CD14-positive monocyte (primary cell): ENCODE measurements at regions not wholly inside any gene's neighbourhood (a gene's known extent, or its start where the extent isn't known, plus 50 kb on each side); places are given as distances from the start of the nearest gene placed in this dataset.

Experiments used
- DNase-seq, 3 donors: peaks; one replicate each; pipeline ENCODE4 v3.0.0-alpha.2; 2011 to 2022
- H2AFZ ChIP-seq: 2 replicates; pipeline ENCODE4 v1.6.0; 2012; ENCODE audit warnings: mild to moderate bottlenecking, low read depth, low read length, inconsistent platforms; ENCODE audit not compliant: insufficient read depth, poor library complexity, severe bottlenecking
- H3K27ac ChIP-seq, 2 donors: 1 replicate in 1 of 2; 2 replicates in 1 of 2; pipeline ENCODE4 v1.5.1; 2012 to 2013; ENCODE audit warnings: low read length in 2 of 2, control low read depth in 1 of 2, inconsistent platforms in 1 of 2, low read depth in 1 of 2, mild to moderate bottlenecking in 1 of 2
- H3K27me3 ChIP-seq, 2 donors: one replicate each; pipeline versions ENCODE4 v1.6.0 to v1.6.1; 2011 to 2013; ENCODE audit warnings: low read length in 2 of 2; ENCODE audit not compliant: control insufficient read depth in 2 of 2, insufficient read depth in 2 of 2
- H3K36me3 ChIP-seq, 2 donors: replicated peaks in 1 of 2; 1 replicate in 1 of 2; 2 replicates in 1 of 2; pipeline versions ENCODE4 v1.5.1 to v1.6.1; 2012 to 2013; ENCODE audit warnings: low read length in 2 of 2, control low read depth in 1 of 2, inconsistent platforms in 1 of 2, mild to moderate bottlenecking in 1 of 2; ENCODE audit not compliant: insufficient read depth in 2 of 2, control insufficient read depth in 1 of 2
- H3K4me1 ChIP-seq, 2 donors: 1 replicate in 1 of 2; 2 replicates in 1 of 2; pipeline versions ENCODE4 v1.5.1 to v1.6.1; 2012 to 2013; ENCODE audit warnings: low read length in 2 of 2, control low read depth in 1 of 2, inconsistent platforms in 1 of 2, mild to moderate bottlenecking in 1 of 2, moderate library complexity in 1 of 2; ENCODE audit not compliant: insufficient read depth in 2 of 2, control insufficient read depth in 1 of 2
- H3K4me2 ChIP-seq: replicated peaks from 2 replicates; pipeline ENCODE3; 2012; ENCODE audit warnings: low read length, moderate library complexity, mild to moderate bottlenecking; ENCODE audit not compliant: poor library complexity, severe bottlenecking; ENCODE audit errors: extremely low read depth
- H3K4me3 ChIP-seq, 3 experiments: fragments of 200-600 bp in 1 of 3; sonication (generic) in 1 of 3; replicated peaks in 1 of 3; 1 replicate in 2 of 3; 2 replicates in 1 of 3; pipeline ENCODE4 v1.5.1; 2011 to 2013; ENCODE audit warnings: low read length in 3 of 3, mild to moderate bottlenecking in 3 of 3, control low read depth in 2 of 3, low read depth in 2 of 3, inconsistent platforms in 1 of 3, moderate library complexity in 1 of 3
- H3K79me2 ChIP-seq: 2 replicates; pipeline ENCODE4 v1.6.0; 2012; ENCODE audit warnings: mild to moderate bottlenecking, control low read depth, inconsistent platforms, low read length, moderate library complexity; ENCODE audit not compliant: insufficient read depth
- H3K9ac ChIP-seq: 2 replicates; pipeline ENCODE4 v1.6.0; 2017; ENCODE audit warnings: low read length, mild to moderate bottlenecking; ENCODE audit not compliant: insufficient read depth, poor library complexity, severe bottlenecking
- H3K9me3 ChIP-seq, 2 donors: replicated peaks in 1 of 2; 1 replicate in 1 of 2; 2 replicates in 1 of 2; pipeline versions ENCODE4 v1.5.1 to v1.6.1; 2012 to 2013; ENCODE audit warnings: low read length in 2 of 2, control low read depth in 1 of 2; ENCODE audit not compliant: control insufficient read depth in 1 of 2, insufficient read depth in 1 of 2
- H4K20me1 ChIP-seq: 2 replicates; pipeline ENCODE4 v1.6.0; 2012; ENCODE audit warnings: mild to moderate bottlenecking, low read length, control low read depth, moderate library complexity; ENCODE audit not compliant: insufficient read depth
- H3K27ac Mint-ChIP-seq, 7 donors: one replicate each; pipeline ENCODE4 v1.8.0; 2020; ENCODE audit warnings: mild to moderate bottlenecking in 7 of 7, mixed read lengths in 7 of 7, moderate library complexity in 6 of 7, inconsistent platforms in 2 of 7
- H3K27me3 Mint-ChIP-seq, 3 donors: one replicate each; pipeline ENCODE4 v1.8.0; 2021 to 2022; ENCODE audit warnings: low read depth in 3 of 3, mild to moderate bottlenecking in 3 of 3, mixed read lengths in 3 of 3, moderate library complexity in 3 of 3, inconsistent platforms in 1 of 3
- H3K36me3 Mint-ChIP-seq, 2 donors: one replicate each; pipeline ENCODE4 v1.8.0; 2020; ENCODE audit warnings: mixed read lengths in 2 of 2, inconsistent platforms in 1 of 2, mild to moderate bottlenecking in 1 of 2
- H3K4me1 Mint-ChIP-seq: one replicate; pipeline ENCODE4 v1.8.0; 2020; ENCODE audit warnings: mild to moderate bottlenecking, mixed read lengths
- H3K4me3 Mint-ChIP-seq, 2 donors: one replicate each; pipeline ENCODE4 v1.8.0; 2020; ENCODE audit warnings: mild to moderate bottlenecking in 2 of 2, mixed read lengths in 2 of 2, moderate library complexity in 1 of 2
- H3K9me3 Mint-ChIP-seq, 7 donors: one replicate each; pipeline ENCODE4 v1.8.0; 2020 to 2022; ENCODE audit warnings: mixed read lengths in 7 of 7, mild to moderate bottlenecking in 6 of 7, moderate library complexity in 6 of 7, inconsistent platforms in 2 of 7
- WGBS: methylation state at CpG from one replicate; pipeline ENCODE4 v1.1.5; 2013; ENCODE audit warnings: missing lambda C conversion rate; ENCODE audit not compliant: insufficient coverage; 5-methylcytosine and 5-hydroxymethylcytosine counted together
- intact Hi-C, 2 donors: fragments of 100-400 bp; cut with micrococcal nuclease; formaldehyde crosslinking; loops; one replicate each; pipeline versions ENCODE4 v1.15.0 to v1.15.1; 2023
- TF ChIP-seq, protein P1 (sequence below): fragments of 200-600 bp; IDR thresholded peaks from one replicate; pipeline ENCODE4 v1.8.0; 2022; ENCODE audit warnings: antibody characterized with exemption, mild to moderate bottlenecking

DNA sequence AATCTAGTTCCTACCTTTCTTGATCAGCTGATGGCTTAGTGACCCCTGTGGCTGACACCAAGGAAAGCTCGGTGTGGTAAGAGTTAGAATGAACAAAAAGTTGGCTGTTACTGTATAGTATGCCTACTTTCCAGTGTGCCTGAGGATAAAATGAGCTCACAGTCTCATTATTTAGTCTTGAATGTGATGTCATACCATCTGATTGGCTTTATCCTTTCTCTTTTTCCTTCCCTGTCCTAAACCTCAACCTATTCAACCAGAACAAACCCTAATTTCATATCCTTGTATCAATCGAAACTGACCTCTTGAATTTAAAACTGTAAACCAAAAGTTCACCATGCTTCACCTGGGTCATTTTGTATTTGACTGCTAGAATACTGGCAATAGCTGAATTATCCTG is 156.4 kb downstream of the PPARGC1A start:
- Histone ChIP-seq H3K27me3 (no peaks in the 10 kb centered on the region), H3K9ac (no peak overlapping the region), H3K9me3 (no peaks in the 10 kb centered on the region), H3K4me2 (no peak overlapping the region), H3K4me1 (no peaks in the 10 kb centered on the region), H3K4me3 (no peak overlapping the region), H3K27ac (no peak overlapping the region), H2AFZ (no peak overlapping the region), H3K79me2 (no peaks in the 10 kb centered on the region), H4K20me1 (no peaks in the 10 kb centered on the region), H3K36me3 (no peaks in the 10 kb centered on the region)
- Mint-ChIP-seq H3K27ac (no peak overlapping the region), H3K4me3 (no peak overlapping the region), H3K9me3 (peaks cover 0 to 5% (median 3%) of the 10 kb centered on the region in 7 donors), H3K4me1 (no peaks in the 10 kb centered on the region), H3K27me3 (peaks cover 0 to 6% (median 4%) of the 10 kb centered on the region in 3 donors), H3K36me3 (no peaks in the 10 kb centered on the region)
- TF ChIP-seq, protein P1, sequence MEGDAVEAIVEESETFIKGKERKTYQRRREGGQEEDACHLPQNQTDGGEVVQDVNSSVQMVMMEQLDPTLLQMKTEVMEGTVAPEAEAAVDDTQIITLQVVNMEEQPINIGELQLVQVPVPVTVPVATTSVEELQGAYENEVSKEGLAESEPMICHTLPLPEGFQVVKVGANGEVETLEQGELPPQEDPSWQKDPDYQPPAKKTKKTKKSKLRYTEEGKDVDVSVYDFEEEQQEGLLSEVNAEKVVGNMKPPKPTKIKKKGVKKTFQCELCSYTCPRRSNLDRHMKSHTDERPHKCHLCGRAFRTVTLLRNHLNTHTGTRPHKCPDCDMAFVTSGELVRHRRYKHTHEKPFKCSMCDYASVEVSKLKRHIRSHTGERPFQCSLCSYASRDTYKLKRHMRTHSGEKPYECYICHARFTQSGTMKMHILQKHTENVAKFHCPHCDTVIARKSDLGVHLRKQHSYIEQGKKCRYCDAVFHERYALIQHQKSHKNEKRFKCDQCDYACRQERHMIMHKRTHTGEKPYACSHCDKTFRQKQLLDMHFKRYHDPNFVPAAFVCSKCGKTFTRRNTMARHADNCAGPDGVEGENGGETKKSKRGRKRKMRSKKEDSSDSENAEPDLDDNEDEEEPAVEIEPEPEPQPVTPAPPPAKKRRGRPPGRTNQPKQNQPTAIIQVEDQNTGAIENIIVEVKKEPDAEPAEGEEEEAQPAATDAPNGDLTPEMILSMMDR, result no peak
- intact Hi-C loops, result no loop called here
- no CpG with 5 or more reads among the region's 2 CpGs for WGBS
- no peak for DNase-seq

DNA sequence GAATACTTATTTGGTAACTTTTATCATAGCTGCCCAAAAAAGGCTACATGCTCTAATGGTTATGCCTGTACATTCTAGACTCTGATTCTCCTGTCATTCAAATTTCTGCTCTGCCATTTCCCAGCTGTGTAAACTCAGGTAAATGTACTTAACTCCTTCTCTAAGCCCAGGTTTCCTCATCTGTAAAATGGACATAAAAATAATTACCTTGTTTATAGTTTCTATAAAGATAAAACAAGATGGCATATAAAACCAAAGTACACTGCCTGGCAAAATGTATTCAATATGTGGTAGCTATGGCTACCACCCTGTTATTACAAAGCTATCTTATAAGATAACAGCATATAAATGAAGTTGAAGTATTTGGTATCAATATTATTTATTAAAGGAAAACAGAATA is 158.8 kb downstream of the PPARGC1A start:
- no peaks in the 10 kb centered on the region for H4K20me1 ChIP-seq
- no peaks in the 10 kb centered on the region for H3K9me3 ChIP-seq
- no peaks in the 10 kb centered on the region for H3K36me3 ChIP-seq
- TF ChIP-seq, protein P1, result no peak
- H2AFZ ChIP-seq, result no peak overlapping the region
- no peak overlapping the region for H3K27ac ChIP-seq
- H3K4me1 ChIP-seq, result no peaks in the 10 kb centered on the region
- DNase-seq, result no peak
- H3K4me2 ChIP-seq, result no peak overlapping the region
- peaks cover 0 to 9% (median 4%) of the 10 kb centered on the region in 7 donors for H3K9me3 Mint-ChIP-seq
- no peaks in the 10 kb centered on the region for H3K36me3 Mint-ChIP-seq
- H3K9ac ChIP-seq, result no peak overlapping the region
- no peaks in the 10 kb centered on the region for H3K27me3 ChIP-seq
- no peak overlapping the region for H3K27ac Mint-ChIP-seq
- no peak overlapping the region for H3K4me3 ChIP-seq
- no peaks in the 10 kb centered on the region for H3K79me2 ChIP-seq
- no peaks in the 10 kb centered on the region for H3K4me1 Mint-ChIP-seq
- intact Hi-C loops, result no loop called here
- H3K27me3 Mint-ChIP-seq, result peaks cover 0 to 7% (median 4%) of the 10 kb centered on the region in 3 donors
- H3K4me3 Mint-ChIP-seq, result no peak overlapping the region
